Middle frontal gyrus (tissue), 1 donor: ENCODE measurements at regions not wholly inside any gene's neighbourhood (a gene's known extent, or its start where the extent isn't known, plus 50 kb on each side); places are given as distances from the start of the nearest gene placed in this dataset.

Experiments
- DNase-seq: peaks from one replicate; pipeline ENCODE4 v3.0.0-alpha.2; 2015; ENCODE audit warnings: low spot score; ENCODE audit errors: extremely low spot score

GRCh38 chrX:20382518-20383297, 116.0 kb upstream of the RPS6KA3 start:
- no peak for DNase-seq

- DNase-seq: no peak
Observed at GRCh38 chrX:20382082-20382481, 115.4 kb upstream of the RPS6KA3 start.

- DNase-seq: no peak
Observed at GRCh38 chrX:20378233-20378920, 111.7 kb upstream of the RPS6KA3 start.

- DNase-seq: no peak
Observed at GRCh38 chrX:20374900-20375438, 108.3 kb upstream of the RPS6KA3 start.

GRCh38 chrX:20374450-20374849, 107.7 kb upstream of the RPS6KA3 start:
- no peak for DNase-seq

GRCh38 chrX:20373063-20373462, 106.4 kb upstream of the RPS6KA3 start:
- DNase-seq: no peak

GRCh38 chrX:20372533-20372932, 105.8 kb upstream of the RPS6KA3 start:
- DNase-seq: no peak

- no peak for DNase-seq
Observed at GRCh38 chrX:20369468-20369867, 102.8 kb upstream of the RPS6KA3 start.

- DNase-seq: no peak
Observed at GRCh38 chrX:20364238-20364637, 97.5 kb upstream of the RPS6KA3 start.

GRCh38 chrX:20363275-20363674, 96.6 kb upstream of the RPS6KA3 start:
- no peak for DNase-seq

- no peak for DNase-seq
Observed at GRCh38 chrX:20362268-20363267, 95.9 kb upstream of the RPS6KA3 start.

- DNase-seq: no peak
Observed at GRCh38 chrX:20361890-20362262, 95.2 kb upstream of the RPS6KA3 start.

- no peak for DNase-seq
Observed at GRCh38 chrX:20361081-20361889, 94.6 kb upstream of the RPS6KA3 start.

- no peak for DNase-seq
Observed at GRCh38 chrX:20355187-20355586, 88.5 kb upstream of the RPS6KA3 start.

- DNase-seq: no peak
Observed at GRCh38 chrX:20354505-20354904, 87.8 kb upstream of the RPS6KA3 start.

- DNase-seq: no peak
Observed at GRCh38 chrX:20352935-20353336, 86.2 kb upstream of the RPS6KA3 start.

- no peak for DNase-seq
Observed at GRCh38 chrX:20352504-20352903, 85.8 kb upstream of the RPS6KA3 start.

- no peak for DNase-seq
Observed at GRCh38 chrX:20350596-20350995, 83.9 kb upstream of the RPS6KA3 start.

GRCh38 chrX:20348139-20348538, 81.4 kb upstream of the RPS6KA3 start:
- DNase-seq: no peak

GRCh38 chrX:20347481-20347880, 80.8 kb upstream of the RPS6KA3 start:
- no peak for DNase-seq

GRCh38 chrX:20333672-20334071, 67.0 kb upstream of the RPS6KA3 start:
- DNase-seq: no peak
